SU-DHL-6 (cell line): ENCODE measurements at regions not wholly inside any gene's neighbourhood (a gene's known extent, or its start where the extent isn't known, plus 50 kb on each side); places are given as distances from the start of the nearest gene placed in this dataset.

ENCODE experiments used
- CTCF ChIP-seq: fragments of 200-600 bp; sonication (generic); IDR thresholded peaks from one replicate; pipeline ENCODE4 v1.5.1; 2017; ENCODE audit warnings: antibody characterized with exemption, mild to moderate bottlenecking, low read length, moderate library complexity; ENCODE audit not compliant: insufficient read depth, poor library complexity, severe bottlenecking
- EZH2phosphoT487 ChIP-seq: fragments of 200-600 bp; sonication (generic), shearing (Covaris generic); conservative IDR thresholded peaks from 2 replicates; pipeline ENCODE4 v1.6.1; 2018; ENCODE audit warnings: mild to moderate bottlenecking, antibody characterized with exemption, low read length, moderate library complexity, mixed read lengths

- no peak for TF ChIP-seq CTCF
- TF ChIP-seq EZH2phosphoT487: no peak
Observed at GRCh38 chr11:100578831-100579311, 108.2 kb upstream of the ARHGAP42 start.
